CD4-positive, alpha-beta T cell treated with Interleukin-1 beta for 1 hour (primary cell): ENCODE measurements at regions not wholly inside any gene's neighbourhood (a gene's known extent, or its start where the extent isn't known, plus 50 kb on each side); places are given as distances from the start of the nearest gene placed in this dataset.

ENCODE experiments used
- DNase-seq, 2 donors: peaks; one replicate each; pipeline ENCODE4 v3.0.0-alpha.2; 2020 to 2022

GRCh38 chr4:84100071-84100470, 399.0 kb downstream of the NKX6-1 start:
- DNase-seq: no peak

GRCh38 chr4:84099599-84099998, 399.5 kb downstream of the NKX6-1 start:
- no peak for DNase-seq

- DNase-seq: no peak
These were observed 407.8 kb downstream of the NKX6-1 start for GRCh38 chr4:84091266-84091665.

- no peak for DNase-seq
These were observed 409.2 kb downstream of the NKX6-1 start for GRCh38 chr4:84089652-84090437.

GRCh38 chr4:84085986-84086385, 413.1 kb downstream of the NKX6-1 start:
- no peak for DNase-seq

GRCh38 chr4:84070289-84070688, 428.8 kb downstream of the NKX6-1 start:
- DNase-seq: no peak

- no peak for DNase-seq
These were observed 435.5 kb downstream of the NKX6-1 start for GRCh38 chr4:84063619-84064018.

GRCh38 chr4:84058201-84058600, 440.9 kb downstream of the NKX6-1 start:
- DNase-seq: no peak

GRCh38 chr4:84051639-84052038, 447.5 kb downstream of the NKX6-1 start:
- DNase-seq: no peak

GRCh38 chr4:84051089-84051488, 448.0 kb downstream of the NKX6-1 start:
- no peak for DNase-seq

GRCh38 chr4:84050015-84050414, 449.1 kb downstream of the NKX6-1 start:
- DNase-seq: no peak

GRCh38 chr4:84046551-84046950, 452.5 kb downstream of the NKX6-1 start:
- no peak for DNase-seq

- no peak for DNase-seq
These were observed 457.7 kb downstream of the NKX6-1 start for GRCh38 chr4:84041426-84041825.

GRCh38 chr4:84035568-84035967, 463.5 kb downstream of the NKX6-1 start:
- no peak for DNase-seq

GRCh38 chr4:84032372-84032771, 466.7 kb downstream of the NKX6-1 start:
- DNase-seq: no peak

- DNase-seq: no peak
These were observed 467.7 kb downstream of the NKX6-1 start for GRCh38 chr4:84031401-84031800.

GRCh38 chr4:84028340-84028739, 470.8 kb downstream of the NKX6-1 start:
- DNase-seq: no peak

- no peak for DNase-seq
These were observed 474.7 kb downstream of the NKX6-1 start for GRCh38 chr4:84024405-84024804.

- no peak for DNase-seq
These were observed 476.5 kb downstream of the NKX6-1 start for GRCh38 chr4:84022564-84022963.

- DNase-seq: no peak
These were observed 479.5 kb downstream of the NKX6-1 start for GRCh38 chr4:84019626-84020025.

- DNase-seq: no peak
These were observed 467.1 kb downstream of the GPAT3 start for GRCh38 chr4:84003046-84003445.

GRCh38 chr4:84001876-84002569, 466.1 kb downstream of the GPAT3 start:
- no peak for DNase-seq

GRCh38 chr4:83996254-83996653, 460.3 kb downstream of the GPAT3 start:
- DNase-seq: no peak

GRCh38 chr4:83993774-83994173, 457.9 kb downstream of the GPAT3 start:
- no peak for DNase-seq

GRCh38 chr4:83989835-83990234, 453.9 kb downstream of the GPAT3 start:
- no peak for DNase-seq
